HUDEP-2 (cell line): ENCODE measurements at regions not wholly inside any gene's neighbourhood (a gene's known extent, or its start where the extent isn't known, plus 50 kb on each side); places are given as distances from the start of the nearest gene placed in this dataset.
A peak's percentile ranks its signal among the peaks of the same experiment; 100 is the strongest.
"Not testable (repeated sequence)": the region's sequence is repeated elsewhere in the genome, so short reads cannot be mapped to it uniquely, and the experiment has no call there.

ENCODE experiments used
- DNase-seq, 76 experiments: peaks; one replicate each; lab custom pipeline; 2025; ENCODE audit not compliant: unreplicated experiment in 76 of 76; lab: John Stamatoyannopoulos, UW

- no peak for DNase-seq
These were observed 298.3 kb downstream of the MEX3B start for GRCh38 chr15:81747482-81747881.

- no peak for DNase-seq
These were observed 298.8 kb downstream of the MEX3B start for GRCh38 chr15:81747026-81747425.

GRCh38 chr15:81744364-81744763 lies 301.5 kb downstream of the MEX3B start:
- no peak for DNase-seq

- no peak for DNase-seq
These were observed 305.4 kb downstream of the MEX3B start for GRCh38 chr15:81740416-81740815.

GRCh38 chr15:81729340-81729739 lies 316.5 kb downstream of the MEX3B start:
- DNase-seq, result no peak

GRCh38 chr15:81728726-81729125 lies 317.1 kb downstream of the MEX3B start:
- no peak for DNase-seq

GRCh38 chr15:81725590-81725989 lies 320.2 kb downstream of the MEX3B start:
- DNase-seq, result no peak

- no peak for DNase-seq
These were observed 321.3 kb downstream of the MEX3B start for GRCh38 chr15:81724536-81724935.

GRCh38 chr15:81723701-81724100 lies 322.1 kb downstream of the MEX3B start:
- no peak for DNase-seq

- DNase-seq, result no peak
These were observed 322.6 kb downstream of the MEX3B start for GRCh38 chr15:81723113-81723651.

GRCh38 chr15:81716468-81716867 lies 329.4 kb downstream of the MEX3B start:
- not testable (repeated sequence) for DNase-seq

GRCh38 chr15:81710328-81710727 lies 335.5 kb downstream of the MEX3B start:
- DNase-seq, result no peak

GRCh38 chr15:81706816-81707346 lies 332.9 kb upstream of the TMC3 start:
- DNase-seq, result not testable (repeated sequence)

- DNase-seq, result not testable (repeated sequence)
These were observed 331.7 kb upstream of the TMC3 start for GRCh38 chr15:81705727-81706126.

- no peak for DNase-seq
These were observed 312.0 kb upstream of the TMC3 start for GRCh38 chr15:81686021-81686420.

- DNase-seq, result no peak
These were observed 311.2 kb upstream of the TMC3 start for GRCh38 chr15:81685237-81685636.

- DNase-seq, result no peak
These were observed 306.8 kb upstream of the TMC3 start for GRCh38 chr15:81680829-81681228.

- no peak for DNase-seq
These were observed 292.8 kb upstream of the TMC3 start for GRCh38 chr15:81666839-81667238.

- DNase-seq, result no peak
These were observed 287.0 kb upstream of the TMC3 start for GRCh38 chr15:81660976-81661375.

- no peak for DNase-seq
These were observed 279.2 kb upstream of the TMC3 start for GRCh38 chr15:81653259-81653658.

GRCh38 chr15:81645470-81645869 lies 271.5 kb upstream of the TMC3 start:
- DNase-seq, result no peak

- DNase-seq, result no peak
These were observed 269.8 kb upstream of the TMC3 start for GRCh38 chr15:81643771-81644170.

- DNase-seq, result peak in 1 of 76 experiments; percentile 10
These were observed 268.5 kb upstream of the TMC3 start for GRCh38 chr15:81642451-81642990.
